Activated CD4-positive, alpha-beta T cell treated with anti-CD3 and anti-CD28 coated beads, Interleukin-2, Interleukin-4, amounts not matched to agents 100 ng/mL and 50 ng/mL, durations not matched to agents 16 hours and 8 hours (primary cell): ENCODE measurements at regions not wholly inside any gene's neighbourhood (a gene's known extent, or its start where the extent isn't known, plus 50 kb on each side); places are given as distances from the start of the nearest gene placed in this dataset.
"Not testable (repeated sequence)": the region's sequence is repeated elsewhere in the genome, so short reads cannot be mapped to it uniquely, and the experiment has no call there.

ENCODE experiments used
- DNase-seq: peaks from one replicate; pipeline ENCODE4 v3.0.0-alpha.2; 2020; ENCODE audit warnings: low spot score

GRCh38 chr1:229924639-229925038 lies 142.4 kb upstream of the GALNT2 start:
- no peak for DNase-seq

DNA sequence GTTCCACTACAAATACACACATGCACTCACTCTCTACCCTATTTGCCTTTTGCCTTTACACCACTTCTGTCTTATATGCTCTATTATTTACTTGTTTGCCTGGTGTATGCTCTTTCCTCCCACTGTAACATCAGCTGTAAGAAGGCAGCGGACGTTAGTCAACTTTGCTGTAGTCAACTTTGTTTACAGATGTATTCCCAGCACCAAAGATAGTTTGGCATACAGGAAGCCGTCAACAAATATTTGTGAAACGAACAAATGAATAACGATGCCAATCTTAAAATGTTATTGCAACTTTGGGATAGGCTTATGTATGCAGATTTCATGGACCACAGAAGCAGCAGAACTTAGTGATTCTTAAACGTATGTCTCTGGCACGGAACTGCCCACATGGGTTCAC lies 138.3 kb upstream of the GALNT2 start:
- no peak for DNase-seq

- not testable (repeated sequence) for DNase-seq
Observed at GRCh38 chr1:229931751-229932150, 135.3 kb upstream of the GALNT2 start.

DNA sequence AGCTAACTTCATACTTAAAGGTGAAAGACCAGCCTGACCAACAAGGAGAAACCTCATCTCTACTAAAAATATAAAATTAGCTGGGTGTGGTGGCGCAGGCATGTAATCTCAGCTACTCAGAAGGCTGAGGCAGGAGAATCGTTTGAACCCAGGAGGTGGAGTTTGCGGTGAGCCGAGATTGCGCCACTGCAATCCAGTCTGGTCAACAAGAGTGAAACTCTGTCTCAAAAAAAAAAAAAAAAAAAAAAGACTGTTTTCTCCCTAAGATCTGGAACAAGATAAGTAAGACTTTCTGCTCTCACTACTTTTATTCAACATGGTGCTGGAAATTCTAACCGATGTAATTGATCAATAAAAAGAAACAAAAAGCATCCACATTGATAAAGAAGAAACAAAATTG lies 131.9 kb upstream of the GALNT2 start:
- DNase-seq, result not testable (repeated sequence)

- DNase-seq, result no peak
Observed at GRCh38 chr1:229938551-229938950, 128.5 kb upstream of the GALNT2 start.

GRCh38 chr1:229940684-229941083 lies 126.4 kb upstream of the GALNT2 start:
- no peak for DNase-seq

- no peak for DNase-seq
Observed at GRCh38 chr1:229941160-229941559, 125.9 kb upstream of the GALNT2 start.

DNA sequence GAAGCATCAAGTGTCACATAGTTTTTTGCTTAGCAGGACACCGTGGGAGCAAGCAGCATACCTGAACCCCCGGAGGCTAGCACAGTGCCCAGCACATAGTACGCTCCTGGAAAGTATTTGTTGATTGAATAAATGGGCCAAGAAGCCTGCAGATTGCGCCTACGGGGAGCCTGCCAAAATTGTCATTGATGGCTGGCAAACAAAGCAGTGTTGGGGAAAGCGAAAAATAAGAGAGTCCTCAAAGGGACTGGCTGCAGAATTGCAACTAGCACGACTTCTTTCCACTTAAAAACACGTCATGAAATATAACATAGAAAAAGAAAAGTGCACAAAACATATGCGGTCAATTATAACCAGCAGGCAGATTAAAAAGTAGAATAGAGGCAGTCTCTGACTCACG lies 125.2 kb upstream of the GALNT2 start:
- no peak for DNase-seq

DNA sequence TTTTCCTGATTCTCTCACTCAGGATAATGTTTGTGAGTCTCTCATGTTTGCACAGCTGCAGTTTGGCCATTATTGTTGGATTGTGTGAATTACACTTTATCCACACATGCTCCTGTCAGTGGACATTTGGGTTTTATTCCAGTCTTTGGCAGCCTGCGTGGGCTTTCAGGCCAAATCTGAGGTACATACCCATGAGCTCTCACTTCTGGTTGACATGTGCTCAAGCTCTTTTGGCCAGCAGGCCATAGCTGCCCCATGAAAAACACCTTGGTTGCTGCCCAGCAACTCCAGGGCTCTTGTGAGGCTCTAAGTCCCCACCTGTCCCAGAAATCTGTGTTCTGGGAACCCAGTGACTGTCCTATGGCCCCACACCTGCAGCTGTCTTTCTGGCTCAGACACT lies 124.5 kb upstream of the GALNT2 start:
- DNase-seq, result no peak

DNA sequence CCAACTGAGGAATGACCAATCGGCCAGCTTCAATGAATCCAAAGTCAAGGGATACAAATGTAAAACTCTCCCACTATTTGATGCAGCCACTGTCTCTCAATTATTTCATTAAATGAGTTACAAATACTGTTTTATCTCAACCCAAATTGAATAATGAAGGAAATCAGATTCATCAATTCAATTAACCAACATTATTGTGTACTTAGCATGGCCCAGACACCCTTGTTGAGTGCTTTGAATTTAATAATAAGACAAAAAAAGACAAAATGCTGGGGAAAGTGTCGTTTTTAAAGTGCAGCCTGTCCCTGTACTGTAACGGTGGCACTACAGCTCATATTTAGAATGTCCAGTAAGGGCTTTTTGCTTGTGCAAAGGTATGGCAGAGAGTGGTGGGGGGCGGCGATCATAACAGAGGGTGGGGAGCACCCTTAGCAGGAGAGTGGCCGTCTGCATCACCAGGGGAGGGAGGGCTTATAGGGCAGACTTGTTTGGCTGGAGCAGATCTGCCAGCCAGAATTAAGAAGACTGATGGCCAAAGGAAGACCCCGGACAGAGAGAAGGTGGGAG lies 123.8 kb upstream of the GALNT2 start:
- DNase-seq, result no peak

- DNase-seq, result no peak
Observed at GRCh38 chr1:229943988-229944743, 122.9 kb upstream of the GALNT2 start.

- no peak for DNase-seq
Observed at GRCh38 chr1:229945795-229946194, 121.2 kb upstream of the GALNT2 start.

GRCh38 chr1:229947968-229948367 lies 119.1 kb upstream of the GALNT2 start:
- DNase-seq, result no peak

DNA sequence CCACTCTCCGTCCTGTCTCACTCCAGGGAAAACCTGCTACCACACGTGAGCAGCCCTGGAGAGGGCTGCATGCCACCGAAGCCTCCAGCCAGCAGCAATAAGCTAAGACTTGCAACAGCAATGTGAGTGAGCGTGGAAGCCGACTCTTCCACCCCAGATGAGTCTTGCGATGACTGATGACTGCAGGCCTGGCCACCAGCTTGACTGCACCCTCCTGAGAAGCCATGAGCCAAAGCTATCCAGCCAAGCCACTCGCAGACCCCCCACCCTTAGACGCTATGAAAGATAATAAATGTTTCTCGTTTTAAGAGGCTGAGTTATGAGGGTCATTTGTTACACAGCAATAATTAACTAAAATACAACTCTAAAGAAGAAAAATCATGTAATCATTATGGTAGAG lies 118.6 kb upstream of the GALNT2 start:
- no peak for DNase-seq

DNA sequence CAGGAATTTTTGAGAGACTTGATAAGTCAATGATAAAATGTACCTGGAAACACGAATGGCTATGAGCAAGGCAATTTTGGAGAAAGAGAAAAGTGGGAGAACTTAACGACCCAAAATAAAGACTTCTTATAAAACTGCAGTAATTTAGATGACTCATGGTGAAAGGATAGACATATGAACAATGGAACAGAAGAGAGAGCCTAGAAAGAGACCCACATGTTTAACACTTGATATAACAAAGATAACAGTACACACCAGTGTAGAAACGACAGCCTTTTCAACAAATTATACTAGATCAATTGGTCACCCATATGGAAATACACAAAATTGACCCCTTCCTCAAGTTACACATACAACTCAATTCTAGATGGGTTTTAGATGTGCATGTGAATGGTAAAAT lies 117.5 kb upstream of the GALNT2 start:
- no peak for DNase-seq

GRCh38 chr1:229950020-229950419 lies 117.0 kb upstream of the GALNT2 start:
- no peak for DNase-seq

DNA sequence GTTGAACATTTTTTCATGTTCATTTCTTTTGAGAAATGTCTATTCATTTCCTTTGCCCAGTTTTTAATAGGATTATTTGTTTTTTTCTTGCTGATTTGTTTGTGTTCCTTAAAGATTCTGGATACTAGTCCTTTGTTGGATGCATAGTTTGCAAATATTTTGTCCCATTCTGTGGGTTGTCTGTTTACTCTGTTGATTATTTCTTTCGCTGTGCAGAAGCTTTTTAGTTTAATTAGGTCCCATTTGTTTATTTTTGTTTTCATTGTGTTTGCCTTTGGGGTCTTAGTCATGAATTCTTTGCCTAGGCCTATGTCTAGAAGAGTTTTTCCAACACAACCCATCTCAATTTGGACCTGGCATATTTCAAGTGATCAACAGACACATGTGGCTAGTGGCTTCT lies 116.1 kb upstream of the GALNT2 start:
- DNase-seq, result no peak

DNA sequence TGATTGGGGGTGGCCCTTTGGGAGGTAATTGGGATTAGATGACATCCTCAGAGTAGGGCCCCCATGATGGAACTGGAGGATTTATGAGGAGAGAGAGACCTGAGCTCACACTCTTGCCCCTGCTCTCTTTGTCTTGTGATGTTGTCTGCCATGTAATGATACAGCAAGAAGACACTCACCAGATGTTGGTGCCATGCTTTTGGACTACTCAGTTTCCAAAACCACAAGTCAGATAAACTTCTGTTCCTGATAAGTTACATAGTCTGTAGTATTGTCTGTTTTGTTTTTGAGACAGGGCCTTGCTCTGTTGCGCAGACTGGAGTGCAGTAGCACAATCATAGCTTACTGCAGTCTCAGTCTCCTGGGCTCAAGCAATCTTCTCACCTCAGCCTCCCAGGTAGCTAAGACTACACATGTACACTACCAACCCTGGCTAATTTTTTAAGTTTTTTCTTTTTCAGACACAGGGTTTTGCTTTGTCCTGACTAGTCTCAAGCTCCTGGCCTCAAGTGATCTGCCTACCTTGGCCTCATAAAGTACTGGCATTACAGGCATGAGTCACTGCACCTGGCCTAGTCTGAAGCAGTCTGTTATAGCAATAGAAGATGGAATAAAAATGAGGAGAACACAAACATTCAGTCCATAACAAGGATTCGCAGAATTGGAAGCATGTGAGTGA lies 115.0 kb upstream of the GALNT2 start:
- no peak for DNase-seq

DNA sequence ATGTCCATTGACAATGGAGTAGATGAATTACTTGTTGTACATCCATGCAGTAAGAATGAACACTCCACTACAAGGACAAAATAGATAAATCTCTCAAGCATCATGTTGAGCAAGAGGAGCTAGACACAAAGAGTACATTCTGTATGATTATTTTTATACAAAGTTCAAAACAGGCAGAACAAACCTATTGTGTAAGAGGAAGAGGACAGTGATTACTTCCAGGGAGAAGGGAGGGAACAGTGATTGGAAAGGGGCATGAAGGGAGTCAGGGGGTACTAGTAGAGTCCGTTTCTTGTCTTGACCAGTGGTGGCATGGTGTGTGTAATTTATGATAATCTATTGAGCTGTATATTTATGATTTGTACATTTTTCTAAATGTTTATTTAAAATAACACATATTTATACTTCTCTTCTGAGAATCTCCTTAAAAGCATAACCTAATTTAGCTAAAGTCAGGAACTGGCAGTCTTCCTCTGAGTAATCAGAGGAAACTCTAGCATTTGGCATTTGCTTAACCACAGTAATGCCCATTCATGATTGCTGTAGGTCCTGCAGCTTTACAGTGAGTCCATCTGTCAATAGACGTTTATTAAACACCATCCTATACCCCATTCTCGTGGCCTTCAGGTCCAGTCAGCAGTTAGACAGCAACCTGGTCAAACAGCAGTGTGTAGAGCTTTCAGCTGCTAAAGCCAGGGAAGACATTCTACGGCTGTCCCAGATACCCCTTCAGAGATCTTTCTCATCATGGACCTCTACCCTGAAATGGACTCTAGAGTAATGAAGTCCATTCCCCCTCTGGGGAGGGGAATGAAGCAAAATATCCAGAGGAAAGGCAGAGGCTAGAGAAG lies 114.1 kb upstream of the GALNT2 start:
- DNase-seq, result no peak

GRCh38 chr1:229953736-229954326 lies 113.2 kb upstream of the GALNT2 start:
- no peak for DNase-seq

GRCh38 chr1:229964281-229964680 lies 102.8 kb upstream of the GALNT2 start:
- DNase-seq, result no peak

DNA sequence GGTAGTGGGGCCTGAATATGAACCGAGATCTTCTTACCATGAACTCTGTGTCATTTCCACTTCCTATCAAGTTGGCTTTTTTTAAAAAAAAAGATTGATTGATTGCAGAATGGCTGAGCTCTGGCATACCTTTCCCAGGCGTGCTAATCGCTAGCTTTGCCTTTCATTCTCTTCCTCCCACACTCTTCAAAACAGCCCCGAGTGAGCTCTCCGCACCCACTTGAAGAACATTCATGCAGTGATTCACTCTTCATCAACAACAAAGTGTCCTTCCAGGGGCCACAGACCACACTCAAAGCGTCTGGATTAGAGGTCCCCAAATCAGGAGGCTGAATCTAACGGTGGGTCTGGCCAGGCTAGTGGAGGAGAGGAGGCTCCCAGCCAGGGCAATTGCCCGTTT lies 96.3 kb upstream of the GALNT2 start:
- DNase-seq, result no peak
